Activated CD4-positive, alpha-beta T cell treated with anti-CD3 and anti-CD28 coated beads, Interleukin-2, amount 50 U/mL, for 16 hours (primary cell): ENCODE measurements at regions not wholly inside any gene's neighbourhood (a gene's known extent, or its start where the extent isn't known, plus 50 kb on each side); places are given as distances from the start of the nearest gene placed in this dataset.
"Not testable (repeated sequence)": the region's sequence is repeated elsewhere in the genome, so short reads cannot be mapped to it uniquely, and the experiment has no call there.

Source experiments
- DNase-seq: peaks from one replicate; pipeline ENCODE4 v3.0.0-alpha.2; 2020

GRCh38 chr10:8312781-8313180 lies 258.3 kb downstream of the GATA3 start:
- DNase-seq, result no peak

GRCh38 chr10:8314486-8314885 lies 260.0 kb downstream of the GATA3 start:
- DNase-seq, result no peak

- DNase-seq, result peak; percentile 72
These were observed 261.1 kb downstream of the GATA3 start for GRCh38 chr10:8315619-8316021.

DNA sequence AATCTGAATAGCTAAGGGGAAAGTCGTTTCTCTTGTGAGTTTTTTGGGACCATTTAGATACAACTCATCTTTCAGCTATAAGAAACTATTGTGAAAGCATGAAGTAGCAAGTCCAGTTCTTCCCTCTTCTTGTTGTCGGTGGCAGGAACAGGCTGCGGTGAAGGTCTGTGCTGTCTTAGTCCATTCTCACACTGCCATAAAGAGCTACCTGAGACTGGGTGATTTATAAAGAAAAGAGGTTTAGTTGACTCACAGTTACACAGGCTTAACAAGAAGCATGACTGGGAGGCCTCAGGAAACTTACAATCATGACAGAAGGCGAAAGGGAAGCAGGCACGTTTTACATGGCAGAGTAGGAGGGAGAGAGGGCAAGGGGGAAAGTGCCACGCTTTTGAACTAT lies 261.8 kb downstream of the GATA3 start:
- DNase-seq, result no peak

DNA sequence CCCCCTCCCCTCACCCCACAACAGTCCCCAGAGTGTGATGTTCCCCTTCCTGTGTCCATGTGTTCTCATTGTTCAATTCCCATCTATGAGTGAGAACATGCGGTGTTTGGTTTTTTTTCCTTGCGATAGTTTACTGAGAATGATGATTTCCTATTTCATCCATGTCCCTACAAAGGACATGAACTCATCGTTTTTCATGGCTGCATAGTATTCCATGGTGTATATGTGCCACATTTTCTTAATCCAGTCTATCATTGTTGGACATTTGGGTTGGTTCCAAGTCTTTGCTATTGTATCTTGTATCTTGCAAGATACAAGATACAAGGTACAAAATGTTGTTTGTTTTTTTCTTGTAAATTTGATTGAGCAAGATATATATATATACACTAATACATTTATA lies 263.9 kb downstream of the GATA3 start:
- DNase-seq, result not testable (repeated sequence)

DNA sequence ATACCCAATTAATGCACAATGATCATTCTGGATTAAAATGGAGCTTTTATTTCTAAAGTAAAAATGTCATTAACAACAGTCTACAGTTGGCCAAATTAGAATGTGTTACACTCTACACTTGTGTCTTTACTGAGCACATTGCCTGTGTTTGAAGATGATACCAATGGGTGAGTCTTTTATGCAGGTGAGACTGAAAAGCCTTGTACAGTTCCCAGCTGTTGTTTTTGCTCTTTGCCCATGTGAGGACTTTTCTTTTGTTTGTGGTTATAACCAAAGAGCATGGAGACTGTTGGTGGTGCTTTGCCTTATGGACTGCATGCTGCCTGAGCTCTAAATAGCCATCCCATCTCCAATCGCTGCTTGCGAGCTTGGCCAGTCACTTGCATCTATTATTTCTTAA lies 264.5 kb downstream of the GATA3 start:
- DNase-seq, result no peak

GRCh38 chr10:8319704-8320103 lies 265.2 kb downstream of the GATA3 start:
- no peak for DNase-seq

GRCh38 chr10:8321990-8322389 lies 267.5 kb downstream of the GATA3 start:
- DNase-seq, result no peak

- no peak for DNase-seq
These were observed 269.1 kb downstream of the GATA3 start for GRCh38 chr10:8323428-8324054.

DNA sequence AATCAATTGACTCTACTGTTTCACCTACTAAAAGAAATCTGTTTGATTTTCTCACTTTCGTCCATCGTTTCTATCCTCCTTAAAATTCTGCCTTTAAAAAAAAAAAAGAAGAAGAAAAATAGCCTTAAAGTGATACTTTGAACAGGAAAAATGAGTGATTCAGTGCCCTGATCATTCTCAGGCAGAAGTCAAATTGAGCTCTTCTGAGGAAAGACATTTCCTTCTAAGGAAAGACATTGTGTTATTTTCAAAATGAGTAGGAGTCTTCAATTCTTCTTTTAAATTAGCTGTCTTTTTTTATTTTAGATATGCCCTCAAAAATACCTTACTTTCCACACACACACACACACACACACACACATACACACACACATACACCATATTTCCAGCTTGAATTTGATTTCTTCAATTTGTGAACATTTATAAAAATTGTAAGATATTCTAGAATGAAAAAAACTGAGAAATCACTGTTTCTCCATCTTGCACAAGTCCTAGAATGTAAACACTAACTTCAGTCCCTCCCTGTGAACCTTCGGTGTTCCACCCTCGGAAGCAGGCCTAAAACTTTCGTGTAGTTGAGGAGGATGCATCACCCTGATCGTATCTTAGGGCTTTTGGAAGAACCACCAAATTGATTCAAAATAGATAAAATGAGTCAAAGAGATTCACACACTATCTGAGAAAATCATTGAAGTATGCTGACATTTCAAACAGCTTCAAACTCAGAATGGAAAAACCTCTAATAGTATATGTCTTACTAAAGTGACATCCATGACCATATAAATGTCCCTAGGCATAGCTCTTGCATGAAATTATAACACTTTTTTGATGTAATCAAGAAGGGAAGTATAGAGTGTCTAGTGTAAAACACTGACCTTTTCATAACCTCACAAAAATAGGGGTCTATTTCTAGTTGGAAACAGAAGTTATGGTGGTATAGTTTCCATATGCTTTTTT lies 270.8 kb downstream of the GATA3 start:
- DNase-seq, result peak; percentile 85

GRCh38 chr10:8326396-8327139 lies 272.1 kb downstream of the GATA3 start:
- no peak for DNase-seq

- no peak for DNase-seq
These were observed 272.6 kb downstream of the GATA3 start for GRCh38 chr10:8327140-8327423.

DNA sequence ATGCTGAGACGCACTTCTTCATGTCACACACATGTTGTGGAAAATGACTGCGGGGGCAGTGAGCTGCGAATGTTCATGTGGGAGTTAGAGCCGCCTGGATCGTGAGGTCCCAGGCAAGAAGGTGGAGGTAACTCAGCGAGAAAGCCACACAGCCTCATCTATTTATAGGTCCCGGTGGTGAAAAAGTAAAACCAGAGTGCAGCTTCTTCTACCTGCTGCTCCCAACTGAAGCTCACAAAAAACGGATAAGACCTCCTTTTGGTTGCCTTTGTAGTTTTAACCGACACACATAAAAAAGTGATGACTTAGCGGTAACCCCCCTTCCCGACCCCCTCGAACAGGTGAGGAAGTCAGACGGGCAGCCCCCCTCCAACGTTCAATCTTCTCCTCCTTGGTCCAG lies 276.9 kb downstream of the GATA3 start:
- peak; percentile 51 for DNase-seq

DNA sequence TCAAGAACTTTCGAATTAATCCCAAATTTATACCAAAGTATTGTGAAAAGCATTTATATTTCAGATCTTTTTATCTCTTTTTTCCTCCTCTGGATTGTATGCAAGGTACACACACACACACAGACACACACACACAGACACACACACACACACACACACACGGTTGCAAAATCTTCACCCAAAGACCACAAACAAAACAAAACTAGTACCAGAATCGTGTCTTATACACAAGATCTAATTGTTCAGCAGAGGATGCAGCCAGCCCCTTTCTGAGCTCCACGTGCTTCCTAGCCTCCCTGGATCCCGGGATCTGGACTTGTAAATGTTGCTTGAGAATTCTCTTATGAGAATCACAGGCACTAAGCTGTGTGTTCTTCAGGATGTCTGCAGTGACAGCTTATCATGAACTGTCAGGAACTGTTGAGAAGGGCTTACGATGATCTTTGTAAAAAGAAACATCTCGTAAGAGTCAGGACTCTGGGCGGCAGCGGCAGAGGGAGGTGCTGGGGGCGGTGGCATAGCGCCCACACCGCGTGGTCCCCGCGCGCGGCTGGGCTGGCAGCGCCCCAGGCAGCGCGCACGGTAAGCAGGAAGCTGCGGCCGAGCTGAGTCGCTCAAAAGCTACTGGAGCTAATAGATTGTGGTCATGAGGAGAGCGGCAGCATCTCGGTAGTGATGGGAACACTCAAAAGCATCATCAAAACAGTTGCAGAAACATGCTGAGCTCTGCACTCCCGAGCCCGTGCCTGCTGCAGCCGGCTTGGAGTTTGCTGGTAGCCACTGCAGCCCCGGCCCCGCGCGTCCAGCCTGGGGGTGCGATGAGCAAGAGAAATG lies 277.6 kb downstream of the GATA3 start:
- DNase-seq, result peak; percentile 95

- DNase-seq, result no peak
These were observed 278.2 kb downstream of the GATA3 start for GRCh38 chr10:8332730-8333111.

DNA sequence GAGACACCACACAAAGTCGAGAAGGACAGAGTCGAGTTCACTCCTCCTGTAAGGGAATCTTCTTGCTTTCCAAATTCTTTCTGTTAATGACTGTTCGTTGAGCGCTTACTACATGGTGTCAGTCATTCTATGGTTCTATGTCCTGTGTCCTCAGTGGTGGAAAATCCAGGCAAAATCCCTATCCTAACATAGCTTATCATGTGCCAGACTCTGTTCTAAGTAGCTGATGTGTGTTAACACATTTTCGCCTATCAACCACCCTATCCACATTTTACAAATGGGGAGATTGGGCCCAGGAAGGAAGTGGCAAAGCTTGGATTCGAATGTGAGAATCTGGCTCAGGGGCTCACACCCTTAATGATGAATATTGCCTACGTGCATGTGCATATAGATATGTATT lies 280.1 kb downstream of the GATA3 start:
- no peak for DNase-seq

- DNase-seq, result no peak
These were observed 282.3 kb downstream of the GATA3 start for GRCh38 chr10:8336629-8337331.

- no peak for DNase-seq
These were observed 282.8 kb downstream of the GATA3 start for GRCh38 chr10:8337332-8337651.

DNA sequence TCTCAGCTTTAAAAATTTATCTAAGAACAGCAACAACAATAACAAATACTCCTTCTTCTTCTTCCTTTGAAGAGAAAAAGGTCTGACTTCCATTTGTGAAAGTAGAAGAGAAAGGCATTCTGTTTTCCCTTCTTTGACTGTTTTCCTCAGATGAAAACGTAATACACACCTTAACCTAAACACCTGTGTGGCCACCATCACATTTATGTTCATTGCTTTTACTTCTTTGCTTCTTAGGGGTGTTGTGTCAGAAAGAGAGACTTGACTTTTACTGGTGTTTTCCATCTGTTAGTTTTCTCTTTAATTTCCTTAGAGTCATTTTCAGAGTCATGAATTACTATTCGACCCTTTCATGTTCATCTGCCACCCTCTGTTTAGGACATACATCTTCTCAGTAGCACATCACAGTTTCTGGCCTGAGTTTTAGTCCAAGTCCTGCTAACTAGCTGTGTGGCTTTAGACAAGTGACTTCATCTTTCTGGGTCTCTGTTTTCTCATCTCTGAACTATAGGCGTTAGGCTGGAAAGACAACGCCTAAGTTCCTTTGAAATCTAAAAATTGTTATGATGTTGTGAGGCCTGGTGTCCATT lies 283.8 kb downstream of the GATA3 start:
- DNase-seq, result peak; percentile 84

GRCh38 chr10:8344756-8345155 lies 290.3 kb downstream of the GATA3 start:
- DNase-seq, result no peak

DNA sequence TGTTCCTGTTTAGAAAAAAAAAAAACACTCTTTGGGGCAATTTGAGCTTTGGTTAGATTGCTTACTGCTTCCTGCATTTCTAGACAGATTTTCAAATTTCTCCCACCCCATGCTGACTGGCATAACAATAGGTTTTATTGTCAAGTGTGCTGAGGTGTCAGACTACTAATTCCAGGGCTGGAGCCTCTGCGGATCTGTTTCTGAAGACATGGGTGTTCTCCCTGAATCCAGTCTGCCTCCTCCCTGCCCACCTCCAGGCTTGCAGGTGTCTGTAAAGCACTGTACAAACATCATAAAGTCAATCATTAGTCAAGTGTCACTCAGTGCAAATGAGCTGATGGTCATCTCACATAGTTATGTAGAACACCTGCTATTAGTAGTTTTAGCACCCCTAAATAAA lies 292.4 kb downstream of the GATA3 start:
- DNase-seq, result no peak

GRCh38 chr10:8347614-8348013 lies 293.1 kb downstream of the GATA3 start:
- DNase-seq, result not testable (repeated sequence)
